ENCODE measurements at regions not wholly inside any gene's neighbourhood (a gene's known extent, or its start where the extent isn't known, plus 50 kb on each side); places are given as distances from the start of the nearest gene placed in this dataset.

DNA sequence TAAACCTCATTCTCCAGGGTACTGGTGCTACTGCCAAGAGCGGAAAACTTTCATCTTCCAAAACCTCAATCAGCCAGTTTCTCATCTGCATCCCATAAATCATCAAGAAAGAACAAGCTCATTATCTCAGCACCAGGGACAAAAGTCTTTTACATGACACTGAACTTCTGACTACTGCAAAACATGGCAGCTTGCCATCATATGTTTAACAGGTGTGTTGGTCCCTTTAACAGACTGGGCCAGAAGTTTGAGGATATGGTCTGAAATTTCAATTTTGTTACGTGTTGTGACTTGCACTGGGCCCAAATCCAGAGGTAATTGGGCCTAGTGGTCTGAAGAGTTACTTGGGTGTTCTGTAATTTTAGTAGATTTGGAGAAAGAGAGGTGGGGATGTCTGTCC is 305.4 kb upstream of the SEL1L start:
- Histone ChIP-seq H3K4me1 (replicated peaks in 1 of 2) (no peaks in the 10 kb centered on the region), H3K4me3 (no peak overlapping the region), H3K36me3 (replicated peaks in 1 of 2) (no peaks in the 10 kb centered on the region), H3K9me3 (replicated peaks in 1 of 3) (no peaks in the 10 kb centered on the region), H3K27ac (no peak overlapping the region), H3K27me3 (no peaks in the 10 kb centered on the region)
- no peak for TF ChIP-seq POLR2A (IDR thresholded peaks at IDR 0.05)
- no peak for TF ChIP-seq CTCF (IDR thresholded peaks at IDR 0.05)
- intact Hi-C loops (cut with DNase I), result no loop called here
- DNase-seq, result no peak
- WGBS, 4 donors, result 73 to 89% (median 79%) methylated on average over 2 of the region's 2 CpGs

DNA sequence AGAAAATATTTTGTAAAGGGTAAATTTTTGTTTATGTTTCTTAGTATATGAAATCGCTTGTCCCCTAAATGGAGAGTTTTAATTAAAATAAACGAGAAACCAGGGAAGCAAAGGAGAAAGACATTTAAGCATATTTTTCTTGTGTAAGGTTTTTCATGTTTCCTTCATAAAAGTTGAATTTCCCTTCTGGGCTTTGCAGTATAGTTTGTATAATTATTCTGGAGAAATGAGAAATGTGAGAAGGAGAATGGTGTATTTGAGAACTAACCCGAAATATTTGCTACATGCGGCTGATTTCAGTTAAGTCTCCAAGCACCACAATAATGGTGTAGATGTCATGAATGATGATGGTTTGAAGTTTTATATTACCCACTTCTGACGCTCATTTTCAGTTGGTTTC is 307.7 kb upstream of the SEL1L start:
- no peaks in the 10 kb centered on the region for H3K9me3 ChIP-seq (replicated peaks in 1 of 3)
- H3K4me1 ChIP-seq (replicated peaks in 1 of 2), result no peaks in the 10 kb centered on the region
- intact Hi-C loops (cut with DNase I), result no loop called here
- no peak overlapping the region for H3K4me3 ChIP-seq
- no peak for DNase-seq
- no peak overlapping the region for H3K27ac ChIP-seq
- no peaks in the 10 kb centered on the region for H3K36me3 ChIP-seq (replicated peaks in 1 of 2)
- H3K27me3 ChIP-seq, result no peaks in the 10 kb centered on the region
- TF ChIP-seq CTCF (IDR thresholded peaks at IDR 0.05) (no peak), POLR2A (IDR thresholded peaks at IDR 0.05) (no peak)
- WGBS, 4 donors, result 88 to 90% (median 89%) methylated on average over 5 of the region's 5 CpGs

DNA sequence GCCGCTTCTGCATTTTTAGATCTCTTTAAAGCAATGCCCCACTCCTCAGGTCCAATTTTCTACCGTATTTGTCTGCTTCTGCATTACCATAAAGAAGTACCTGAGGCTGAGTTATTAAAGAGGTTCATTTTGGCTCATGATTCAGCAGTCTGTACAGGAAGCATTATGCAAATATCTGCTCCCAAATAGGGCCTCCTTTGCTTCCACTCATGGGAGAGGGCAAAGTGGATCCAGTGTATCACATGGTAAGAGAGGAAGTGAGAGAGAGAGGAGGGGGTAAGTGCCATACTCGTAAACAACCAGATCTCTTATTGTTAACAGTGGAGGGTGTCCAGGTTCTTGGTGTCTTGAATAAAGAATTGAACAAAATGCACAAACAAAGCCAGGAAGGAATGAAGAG is 316.1 kb upstream of the SEL1L start:
- no peak overlapping the region for H3K4me3 ChIP-seq
- no peaks in the 10 kb centered on the region for H3K27me3 ChIP-seq
- no peaks in the 10 kb centered on the region for H3K36me3 ChIP-seq (replicated peaks in 1 of 2)
- intact Hi-C loops (cut with DNase I), result no loop called here
- DNase-seq, result no peak
- no peak overlapping the region for H3K27ac ChIP-seq
- 59 to 72% (median 69%) methylated on average over 3 of the region's 3 CpGs for WGBS, 4 donors
- H3K9me3 ChIP-seq (replicated peaks in 1 of 3), result peaks cover 0 to 7% (median 0%) of the 10 kb centered on the region in 3 donors
- TF ChIP-seq CTCF (IDR thresholded peaks at IDR 0.05) (no peak), POLR2A (IDR thresholded peaks at IDR 0.05) (no peak)
- no peaks in the 10 kb centered on the region for H3K4me1 ChIP-seq (replicated peaks in 1 of 2)

DNA sequence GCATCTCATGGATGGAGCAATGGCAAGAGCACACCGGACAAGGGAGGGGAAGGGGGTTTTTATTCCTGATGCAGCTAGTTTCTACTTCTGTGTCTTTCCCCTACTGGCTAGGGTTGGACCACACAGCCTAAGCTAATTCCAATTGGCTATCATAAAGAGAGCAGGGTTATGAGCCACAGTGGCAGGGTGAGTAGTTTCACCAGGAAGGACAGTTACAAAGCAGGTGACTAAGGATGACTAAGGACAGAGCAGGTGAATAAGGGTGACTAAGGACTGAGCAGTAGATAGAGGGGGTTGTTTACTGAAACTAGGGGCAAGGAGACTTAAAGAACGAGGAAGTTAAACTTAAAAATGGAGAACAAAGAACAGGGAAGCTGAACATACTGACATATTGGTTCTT is 321.4 kb upstream of the SEL1L start:
- no peak for DNase-seq
- 68 to 79% (median 77%) methylated on average over 2 of the region's 2 CpGs for WGBS, 4 donors
- no peaks in the 10 kb centered on the region for H3K9me3 ChIP-seq (replicated peaks in 1 of 3)
- H3K27me3 ChIP-seq, result no peaks in the 10 kb centered on the region
- H3K4me3 ChIP-seq, result no peak overlapping the region
- no peaks in the 10 kb centered on the region for H3K4me1 ChIP-seq (replicated peaks in 1 of 2)
- no peaks in the 10 kb centered on the region for H3K36me3 ChIP-seq (replicated peaks in 1 of 2)
- intact Hi-C loops (cut with DNase I), result no loop called here
- TF ChIP-seq POLR2A (IDR thresholded peaks at IDR 0.05) (no peak), CTCF (IDR thresholded peaks at IDR 0.05) (no peak)
- no peak overlapping the region for H3K27ac ChIP-seq
